HUES64 (cell line): ENCODE measurements at regions not wholly inside any gene's neighbourhood (a gene's known extent, or its start where the extent isn't known, plus 50 kb on each side); places are given as distances from the start of the nearest gene placed in this dataset.

Experiments
- H3K27ac ChIP-seq: 2 replicates; pipeline ENCODE4 v1.7.0; 2013; ENCODE audit warnings: low read depth, low read length, inconsistent platforms
- H3K27me3 ChIP-seq: 2 replicates; pipeline ENCODE4 v1.6.1; 2013; ENCODE audit warnings: mild to moderate bottlenecking, low read length; ENCODE audit not compliant: insufficient read depth
- H3K36me3 ChIP-seq: 2 replicates; pipeline ENCODE4 v1.6.1; 2013; ENCODE audit warnings: mild to moderate bottlenecking, low read length; ENCODE audit not compliant: insufficient read depth
- H3K4me1 ChIP-seq: 2 replicates; pipeline ENCODE4 v1.6.1; 2013; ENCODE audit warnings: mild to moderate bottlenecking, low read length, moderate library complexity; ENCODE audit not compliant: insufficient read depth
- H3K4me3 ChIP-seq: 2 replicates; pipeline ENCODE4 v1.5.1; 2013; ENCODE audit warnings: mild to moderate bottlenecking, low read length, moderate library complexity
- H3K9ac ChIP-seq: 2 replicates; pipeline ENCODE4 v1.6.1; 2013; ENCODE audit warnings: mild to moderate bottlenecking, low read depth, low read length
- H3K9me3 ChIP-seq: 2 replicates; pipeline ENCODE4 v1.6.1; 2013; ENCODE audit warnings: low read depth, low read length; ENCODE audit not compliant: insufficient read depth
- WGBS: fragments of 150-250, 120-280 bp; methylation state at CpG from one replicate; pipeline ENCODE4 v1.1.7; 2013; ENCODE audit warnings: missing lambda C conversion rate; 5-methylcytosine and 5-hydroxymethylcytosine counted together

DNA sequence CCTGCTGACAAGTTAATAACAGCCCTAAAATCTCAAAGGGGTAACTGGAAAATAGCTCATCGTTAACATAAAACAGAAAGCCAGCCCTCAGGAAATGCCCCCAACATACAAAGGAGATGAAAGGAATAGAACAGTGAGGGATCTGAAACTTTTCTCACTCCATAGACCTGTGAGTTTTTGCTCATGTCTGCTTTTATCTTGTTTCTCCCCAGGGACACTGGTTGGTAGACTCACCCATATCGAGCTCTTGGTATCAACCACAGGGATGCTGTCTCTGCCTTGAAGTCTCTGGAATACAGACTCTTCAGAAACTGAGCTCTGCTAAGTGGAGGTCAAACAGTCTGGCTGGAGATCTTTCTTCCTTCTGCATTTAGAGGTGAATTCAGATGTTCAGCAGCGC is 77.4 kb upstream of the CAMK1G start:
- 93% methylated on average over 3 of the region's 3 CpGs for WGBS
- H3K27ac ChIP-seq, result no peak overlapping the region

DNA sequence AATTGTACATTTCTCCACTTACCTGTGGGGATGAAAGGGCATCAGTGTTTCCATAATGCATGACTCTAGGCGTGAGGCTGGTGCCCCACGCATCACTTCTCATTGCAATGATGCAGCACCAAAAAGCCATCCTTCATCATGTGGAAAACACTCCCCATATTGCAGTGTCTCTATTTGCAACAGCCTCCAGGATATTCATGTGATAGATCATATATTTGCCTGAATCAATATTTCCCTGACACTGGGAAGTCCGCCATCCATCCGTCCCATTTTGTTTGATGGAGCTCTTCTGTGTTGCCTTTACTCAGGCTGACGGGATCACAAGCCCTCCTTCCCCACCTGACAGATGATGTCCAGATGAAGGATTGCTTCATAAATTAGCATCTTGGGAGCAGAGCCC is 74.5 kb upstream of the CAMK1G start:
- WGBS, result 98% methylated on average over 5 of the region's 5 CpGs
- Histone ChIP-seq H3K27me3 (no peaks in the 10 kb centered on the region), H3K4me1 (no peaks in the 10 kb centered on the region), H3K9ac (no peak overlapping the region), H3K9me3 (no peaks in the 10 kb centered on the region), H3K36me3 (no peaks in the 10 kb centered on the region), H3K27ac (no peak overlapping the region), H3K4me3 (no peak overlapping the region)

More for the DNA sequence above, 77.4 kb upstream of the CAMK1G start:
- H3K9me3 ChIP-seq, result no peaks in the 10 kb centered on the region
- no peaks in the 10 kb centered on the region for H3K4me1 ChIP-seq
- H3K4me3 ChIP-seq, result no peak overlapping the region
- H3K36me3 ChIP-seq, result no peaks in the 10 kb centered on the region
- no peaks in the 10 kb centered on the region for H3K27me3 ChIP-seq
- H3K9ac ChIP-seq, result no peak overlapping the region

DNA sequence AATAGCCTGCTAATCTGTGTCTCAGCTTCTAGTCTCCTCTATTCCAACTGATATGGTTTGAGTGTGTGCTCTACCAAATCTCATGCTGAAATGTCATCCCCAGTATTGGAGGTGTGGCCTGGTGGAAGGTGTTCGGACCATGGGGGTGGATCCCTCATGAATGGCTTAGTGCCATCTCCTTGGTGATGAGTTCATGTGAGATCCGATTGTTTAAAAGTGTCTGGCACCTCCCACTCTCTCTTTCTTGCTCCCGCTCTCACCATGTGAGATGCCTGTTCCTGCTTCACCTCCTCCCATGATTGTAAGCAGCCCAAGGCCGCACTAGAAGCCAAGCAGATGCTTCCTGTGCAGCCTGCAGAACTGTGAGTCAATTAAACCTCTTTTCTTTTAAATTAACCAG is 73.5 kb upstream of the CAMK1G start:
- WGBS, result 76% methylated on average over 4 of the region's 4 CpGs

DNA sequence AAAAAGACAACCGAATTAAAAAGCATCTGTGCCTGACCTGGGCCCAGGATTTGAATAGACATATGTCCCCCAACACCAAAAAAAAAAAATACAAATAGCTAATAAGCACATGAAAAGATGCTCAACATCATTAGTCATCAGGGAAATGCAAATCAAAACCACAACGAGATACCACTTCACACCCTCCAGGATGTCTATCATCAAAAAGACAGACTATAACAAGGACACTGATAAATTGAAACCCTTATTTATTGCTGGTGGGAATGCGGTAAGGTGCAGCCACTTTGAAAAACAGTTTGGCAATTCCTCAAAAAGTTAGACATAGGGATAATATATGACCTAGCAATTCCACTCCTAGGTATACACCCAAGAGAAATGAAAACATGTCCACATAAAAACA is 72.3 kb upstream of the CAMK1G start:
- Histone ChIP-seq H3K9ac (no peak overlapping the region), H3K4me3 (no peak overlapping the region), H3K27me3 (no peaks in the 10 kb centered on the region), H3K9me3 (no peaks in the 10 kb centered on the region), H3K36me3 (no peaks in the 10 kb centered on the region), H3K4me1 (no peaks in the 10 kb centered on the region), H3K27ac (no peak overlapping the region)
- WGBS, result 39% methylated on average over 3 of the region's 3 CpGs

More for the DNA sequence above, 73.5 kb upstream of the CAMK1G start:
- Histone ChIP-seq H3K4me3 (no peak overlapping the region), H3K36me3 (no peaks in the 10 kb centered on the region), H3K27me3 (no peaks in the 10 kb centered on the region), H3K9me3 (no peaks in the 10 kb centered on the region), H3K4me1 (no peaks in the 10 kb centered on the region), H3K9ac (no peak overlapping the region), H3K27ac (no peak overlapping the region)

DNA sequence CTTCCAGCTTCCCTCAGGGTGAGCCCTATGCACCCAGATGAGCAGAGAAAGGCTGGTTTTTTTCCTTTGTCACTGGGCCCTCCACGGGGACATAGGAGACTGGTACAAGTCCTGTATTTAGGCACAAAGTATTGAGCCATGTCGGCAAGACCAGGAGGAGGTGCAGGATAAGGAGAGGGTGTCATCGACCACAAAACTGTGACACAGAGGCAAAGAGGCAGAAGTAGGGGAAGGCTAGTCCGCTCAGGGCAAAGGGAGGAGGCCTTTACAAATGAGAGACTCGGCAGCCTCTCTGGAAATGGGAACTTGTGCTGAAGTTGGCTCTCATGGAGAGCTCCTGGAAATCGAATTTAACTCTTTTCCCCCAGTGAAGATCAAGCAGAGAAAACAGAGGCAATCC is 70.7 kb upstream of the CAMK1G start:
- Histone ChIP-seq H3K27me3 (no peaks in the 10 kb centered on the region), H3K4me3 (no peak overlapping the region), H3K9me3 (no peaks in the 10 kb centered on the region), H3K9ac (no peak overlapping the region), H3K4me1 (no peaks in the 10 kb centered on the region), H3K27ac (no peak overlapping the region), H3K36me3 (no peaks in the 10 kb centered on the region)
- 71% methylated on average over 6 of the region's 6 CpGs for WGBS

DNA sequence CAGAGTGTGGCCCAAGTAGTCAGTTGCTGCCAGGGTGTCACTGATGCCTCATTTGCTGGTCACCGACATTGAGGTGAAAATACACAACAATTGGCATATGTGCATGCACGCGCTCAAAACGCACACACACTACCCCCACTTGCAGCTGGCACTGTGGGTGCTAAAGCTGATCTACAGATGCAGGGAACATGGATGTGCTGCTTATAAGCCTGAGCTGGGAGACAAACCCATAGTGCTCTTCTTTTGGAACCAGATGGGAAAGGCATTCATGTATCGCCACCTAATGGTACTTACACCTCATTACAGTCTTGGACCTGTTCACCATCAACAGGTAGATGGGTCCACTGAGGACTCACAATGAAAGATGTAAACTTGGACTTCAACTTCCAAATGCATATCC is 70.3 kb upstream of the CAMK1G start:
- 61% methylated on average over 5 of the region's 5 CpGs for WGBS
- H3K4me3 ChIP-seq, result no peak overlapping the region
- no peak overlapping the region for H3K9ac ChIP-seq
- no peaks in the 10 kb centered on the region for H3K27me3 ChIP-seq
- H3K4me1 ChIP-seq, result no peaks in the 10 kb centered on the region
- H3K9me3 ChIP-seq, result no peaks in the 10 kb centered on the region
- H3K27ac ChIP-seq, result no peak overlapping the region
- H3K36me3 ChIP-seq, result no peaks in the 10 kb centered on the region

DNA sequence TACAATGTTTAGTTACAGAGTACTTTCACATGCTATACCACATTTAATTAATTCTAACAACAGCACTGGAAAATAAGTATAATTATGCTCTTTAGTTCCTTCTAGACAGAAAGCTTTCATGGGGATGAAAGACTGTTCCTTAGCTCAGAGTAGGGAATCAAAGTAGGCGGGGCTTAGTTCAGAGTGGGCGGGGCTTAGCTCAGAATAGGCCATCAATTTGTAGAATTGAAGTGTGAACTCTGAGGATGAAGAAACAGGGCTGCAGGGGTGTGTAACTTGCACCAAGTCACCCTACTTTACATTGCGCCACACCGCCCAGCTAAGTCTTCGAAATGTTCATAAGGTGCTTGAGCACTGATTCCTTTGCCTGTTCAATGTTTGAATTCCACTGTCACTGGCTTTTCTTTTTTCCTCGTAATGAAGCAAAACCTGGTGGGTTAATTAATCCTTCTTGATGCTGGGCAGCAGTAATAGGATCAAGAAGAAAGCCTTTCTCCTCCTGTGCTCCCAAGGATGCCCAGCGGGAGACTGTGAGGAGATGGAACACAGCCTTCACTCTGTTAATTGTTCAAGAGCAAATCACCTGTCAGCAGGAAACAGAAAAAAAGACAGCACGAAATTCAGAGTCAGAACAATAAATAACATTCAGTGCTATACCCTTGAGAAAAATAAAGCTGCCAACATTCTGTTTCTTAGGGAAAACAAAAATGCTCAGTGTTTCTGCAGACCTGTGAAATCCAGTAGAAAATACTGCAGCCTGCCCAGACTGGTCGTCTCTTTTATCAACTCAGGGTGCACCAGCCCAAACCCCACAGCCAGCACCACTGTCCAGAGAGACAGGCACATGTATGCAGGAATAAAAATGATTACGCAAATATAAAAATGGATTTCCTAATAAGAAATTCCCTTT is 66.5 kb upstream of the CAMK1G start:
- Histone ChIP-seq H3K36me3 (no peaks in the 10 kb centered on the region), H3K4me3 (no peak overlapping the region), H3K4me1 (no peaks in the 10 kb centered on the region), H3K9ac (no peak overlapping the region), H3K27me3 (no peaks in the 10 kb centered on the region), H3K27ac (no peak overlapping the region), H3K9me3 (no peaks in the 10 kb centered on the region)
- 77% methylated on average over 9 of the region's 10 CpGs for WGBS

DNA sequence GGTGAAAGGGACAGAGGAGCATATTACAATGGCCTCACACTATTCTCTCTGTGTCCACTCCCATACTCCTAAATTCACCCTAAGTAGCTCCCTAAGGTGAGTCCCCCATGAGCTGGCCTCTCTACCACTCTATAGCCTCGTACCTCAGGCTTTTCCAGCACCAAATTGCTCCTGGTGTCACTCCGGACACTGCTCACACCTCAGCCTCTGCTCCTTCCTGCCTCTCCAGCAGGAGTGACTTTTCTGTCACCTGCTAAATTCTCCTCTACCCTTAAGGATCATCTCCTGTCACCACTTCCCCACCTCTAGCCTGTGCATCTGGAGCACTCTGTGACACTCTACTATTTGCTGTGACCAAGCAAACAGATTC is 65.8 kb upstream of the CAMK1G start:
- WGBS, result 85% methylated on average over 2 of the region's 2 CpGs
- no peak overlapping the region for H3K9ac ChIP-seq
- no peaks in the 10 kb centered on the region for H3K4me1 ChIP-seq
- no peak overlapping the region for H3K27ac ChIP-seq
- H3K27me3 ChIP-seq, result no peaks in the 10 kb centered on the region
- no peaks in the 10 kb centered on the region for H3K9me3 ChIP-seq
- H3K36me3 ChIP-seq, result no peaks in the 10 kb centered on the region
- H3K4me3 ChIP-seq, result no peak overlapping the region

DNA sequence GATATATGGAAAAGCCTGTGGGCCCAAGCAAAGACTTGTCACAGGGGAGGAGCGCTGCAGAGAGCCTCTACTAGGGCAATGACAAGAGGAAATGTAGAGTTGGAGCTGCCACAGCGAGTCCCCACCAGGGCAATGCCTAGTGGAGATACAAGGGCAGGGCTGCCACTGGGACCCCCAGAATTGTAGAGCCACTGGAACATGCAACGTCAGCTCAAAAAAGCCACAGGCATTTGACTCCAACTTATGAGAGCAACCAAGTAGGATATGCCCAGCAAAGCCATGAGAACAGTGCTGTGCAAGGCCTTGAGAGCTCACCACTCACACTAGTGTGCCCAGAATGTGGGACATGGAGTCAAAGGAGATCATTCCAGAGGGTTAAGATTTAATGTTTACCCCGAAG is 63.7 kb upstream of the CAMK1G start:
- H3K9ac ChIP-seq, result no peak overlapping the region
- H3K27me3 ChIP-seq, result no peaks in the 10 kb centered on the region
- H3K36me3 ChIP-seq, result no peaks in the 10 kb centered on the region
- WGBS, result 89% methylated on average over 4 of the region's 4 CpGs
- H3K4me3 ChIP-seq, result no peak overlapping the region
- H3K9me3 ChIP-seq, result no peaks in the 10 kb centered on the region
- H3K4me1 ChIP-seq, result no peaks in the 10 kb centered on the region
- no peak overlapping the region for H3K27ac ChIP-seq

DNA sequence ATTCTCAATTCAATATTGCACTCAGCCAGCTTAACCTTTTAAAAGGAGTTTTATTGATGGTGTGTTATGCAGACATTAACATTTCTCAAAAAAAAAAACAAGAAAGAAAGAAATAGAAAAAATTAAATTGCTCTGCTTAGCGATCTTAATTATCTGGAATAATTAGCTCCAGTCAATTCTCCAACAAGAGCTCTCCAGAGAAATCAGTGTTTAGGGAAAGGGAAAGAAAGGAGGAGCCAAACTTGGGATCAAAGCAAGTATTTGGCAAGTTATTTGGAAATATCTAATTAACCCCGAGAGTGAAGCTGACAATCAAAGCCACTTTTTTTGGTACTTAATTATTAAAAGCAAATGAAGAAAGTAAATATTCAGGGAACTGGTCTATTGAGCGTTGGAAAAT is 60.7 kb upstream of the CAMK1G start:
- Histone ChIP-seq H3K9ac (no peak overlapping the region), H3K4me3 (no peak overlapping the region), H3K9me3 (no peaks in the 10 kb centered on the region), H3K4me1 (peaks cover 3% of the 10 kb centered on the region; the same call in 1 of the 2 replicates), H3K27me3 (no peaks in the 10 kb centered on the region), H3K27ac (no peak overlapping the region), H3K36me3 (no peaks in the 10 kb centered on the region)
- WGBS, result 97% methylated on average over 2 of the region's 3 CpGs

DNA sequence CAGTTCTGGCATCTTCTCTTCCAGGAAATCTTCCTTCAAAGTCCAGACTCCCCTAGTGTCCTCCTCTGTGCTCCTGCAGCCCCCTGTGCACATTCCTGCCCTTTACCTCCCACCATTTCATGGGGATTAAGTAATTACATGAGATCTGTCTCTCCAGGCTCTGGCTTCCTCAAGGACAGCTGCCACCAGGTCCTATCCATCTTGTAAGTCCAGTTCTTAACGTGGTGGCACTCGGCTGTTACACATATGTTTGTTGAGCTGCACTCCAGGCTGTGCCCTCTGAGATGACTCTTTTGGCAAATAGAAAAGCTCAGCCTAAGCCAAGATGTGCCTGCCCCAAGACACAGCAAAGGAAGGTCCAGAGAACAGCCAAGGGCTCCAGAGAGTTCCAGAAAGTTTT is 57.4 kb upstream of the CAMK1G start:
- 92% methylated on average over 2 of the region's 2 CpGs for WGBS
- peaks cover 3% of the 10 kb centered on the region; the same call in 1 of the 2 replicates for H3K27me3 ChIP-seq

More for the DNA sequence above, 57.4 kb upstream of the CAMK1G start:
- Histone ChIP-seq H3K36me3 (no peaks in the 10 kb centered on the region), H3K4me1 (peaks cover 3% of the 10 kb centered on the region; the same call in 1 of the 2 replicates), H3K4me3 (no peak overlapping the region), H3K27ac (no peak overlapping the region), H3K9ac (no peak overlapping the region), H3K9me3 (no peaks in the 10 kb centered on the region)
